CD4-positive, alpha-beta T cell treated with Interleukin-21 for 1 hour (primary cell): ENCODE measurements at regions not wholly inside any gene's neighbourhood (a gene's known extent, or its start where the extent isn't known, plus 50 kb on each side); places are given as distances from the start of the nearest gene placed in this dataset.
"Not testable (repeated sequence)": the region's sequence is repeated elsewhere in the genome, so short reads cannot be mapped to it uniquely, and the experiment has no call there.

ENCODE experiments used
- DNase-seq: peaks from one replicate; pipeline ENCODE4 v3.0.0-alpha.2; 2020

DNA sequence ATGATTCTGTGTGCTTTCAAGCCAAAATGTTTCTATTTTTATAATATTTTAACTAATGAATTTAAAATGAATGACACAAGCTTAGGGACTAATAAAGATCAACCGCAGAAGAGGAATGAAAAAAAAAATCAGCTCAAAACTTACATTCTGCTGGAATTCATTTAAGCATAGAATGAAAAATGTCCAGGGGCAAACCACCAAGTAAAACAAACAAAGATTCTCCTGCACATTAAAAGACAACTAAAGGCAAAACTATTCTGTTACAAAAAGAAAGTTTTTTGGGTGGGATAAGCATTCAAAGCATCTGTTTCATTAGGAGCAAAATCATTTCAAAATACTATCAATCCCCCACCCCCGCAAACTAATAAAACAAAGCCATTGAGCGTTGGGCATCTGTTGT is 99.3 kb upstream of the SOX11 start:
- no peak for DNase-seq

DNA sequence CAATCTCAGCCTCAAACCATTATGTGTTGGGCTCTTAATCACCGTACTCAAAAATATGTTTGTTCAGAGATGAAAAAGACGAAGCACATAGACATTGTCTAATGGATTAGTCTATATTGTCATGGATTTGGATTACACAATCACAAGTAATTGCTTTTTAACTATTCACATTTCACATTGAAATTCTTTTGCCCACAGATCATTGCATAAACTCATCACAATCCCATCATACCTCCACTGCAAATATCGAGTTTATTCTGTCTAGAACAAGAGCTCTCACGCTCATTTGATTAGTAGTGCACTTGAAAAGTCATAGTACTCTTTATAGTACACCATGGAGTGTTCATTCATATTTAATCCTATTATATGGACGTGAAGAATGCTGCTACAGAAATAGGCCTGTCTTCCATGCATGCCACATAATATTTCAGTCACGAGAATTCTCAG is 97.9 kb upstream of the SOX11 start:
- DNase-seq, result no peak

DNA sequence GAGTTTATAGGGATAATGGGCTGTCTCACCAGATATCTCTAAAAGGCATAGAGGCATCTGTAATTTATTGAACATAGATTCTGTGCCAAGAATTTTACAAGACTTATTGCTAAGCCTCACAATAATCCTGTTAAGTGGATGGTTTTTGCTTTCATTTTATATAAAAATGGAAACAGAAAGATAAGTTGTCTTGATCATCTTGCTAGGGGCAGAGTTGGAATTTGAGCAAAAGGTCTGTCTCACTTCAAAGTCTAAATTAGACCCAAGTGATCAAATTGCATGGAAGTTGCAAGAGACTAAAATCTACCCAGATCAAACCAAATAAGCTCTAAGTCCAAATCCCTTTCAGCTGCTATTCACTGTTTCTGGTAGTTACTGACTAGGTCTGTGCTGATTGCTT is 95.3 kb upstream of the SOX11 start:
- DNase-seq, result no peak

DNA sequence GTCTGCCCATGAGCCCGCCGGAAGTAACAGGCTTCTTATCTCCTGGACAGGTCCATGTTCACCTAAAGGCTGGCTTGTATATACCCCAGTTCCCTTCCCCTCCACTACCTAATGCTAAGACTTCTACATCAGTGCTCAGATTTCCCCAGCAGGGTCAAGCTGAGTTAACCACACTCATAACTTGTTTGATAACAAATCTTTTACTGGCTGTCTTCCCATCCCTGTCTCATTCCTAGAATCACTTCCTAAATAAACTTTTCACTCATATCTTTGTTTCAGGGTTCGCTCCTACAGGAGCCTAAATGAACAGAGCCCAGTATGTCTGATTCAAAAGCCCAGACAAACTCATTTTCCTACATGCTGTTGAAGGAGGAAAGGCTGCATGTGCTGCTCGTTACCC is 94.0 kb upstream of the SOX11 start:
- DNase-seq, result no peak

DNA sequence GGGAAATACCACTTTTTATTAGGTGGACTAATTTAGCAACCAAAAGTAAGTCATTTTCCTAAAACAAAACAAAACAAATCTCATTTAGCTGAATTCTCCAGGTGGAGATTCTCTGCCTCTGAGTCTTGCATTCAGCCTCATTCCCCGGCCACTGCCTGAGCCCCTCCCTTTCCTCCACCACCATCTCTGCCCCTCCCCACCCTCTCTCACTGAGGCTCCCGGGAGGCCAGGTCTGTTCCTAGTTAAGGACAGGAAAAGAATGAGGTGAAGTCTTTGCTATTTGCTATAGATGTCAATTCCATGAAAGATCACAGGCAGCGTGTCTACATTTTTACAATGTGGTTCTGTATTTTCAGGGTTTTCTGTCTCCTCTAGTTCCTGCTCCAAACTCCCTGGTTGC is 83.0 kb upstream of the SOX11 start:
- DNase-seq, result no peak

DNA sequence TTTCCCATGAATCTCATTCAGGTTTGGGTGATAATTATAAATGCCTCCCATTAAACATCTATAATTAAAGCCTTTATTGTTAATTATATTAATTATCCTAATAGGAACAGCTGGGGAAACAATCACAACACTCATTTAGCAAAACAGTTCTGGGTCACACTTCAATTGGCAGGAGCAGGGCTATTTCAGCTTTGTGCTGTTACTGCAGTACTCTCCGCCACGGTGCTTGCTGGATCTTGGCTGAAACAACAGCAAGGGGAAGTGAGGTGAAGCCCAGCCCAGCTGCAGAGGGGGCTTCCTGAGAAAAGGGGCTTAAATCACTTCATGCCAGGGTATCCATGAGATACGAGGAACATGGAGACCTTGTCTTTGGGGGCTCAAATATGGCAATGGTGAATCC is 79.5 kb upstream of the SOX11 start:
- DNase-seq, result no peak

DNA sequence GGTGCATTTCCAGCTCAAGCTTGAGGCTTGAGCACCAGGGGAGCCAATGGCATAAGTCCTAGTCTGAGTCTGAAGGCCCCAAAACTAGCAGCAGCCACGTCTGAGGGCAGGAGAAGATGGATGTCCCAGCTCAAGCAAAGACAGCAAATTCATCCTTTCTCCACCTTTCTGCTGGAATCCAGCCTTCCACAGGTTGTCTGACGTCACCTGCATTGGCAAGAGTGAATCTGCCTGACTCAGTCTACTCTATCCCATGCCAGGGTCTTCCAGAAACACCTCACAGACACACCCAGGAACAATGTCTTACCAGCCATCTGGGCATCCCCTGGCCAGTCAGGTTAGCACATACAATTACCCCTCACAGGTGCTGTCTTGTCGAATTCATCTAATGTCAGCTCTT is 76.2 kb upstream of the SOX11 start:
- no peak for DNase-seq

DNA sequence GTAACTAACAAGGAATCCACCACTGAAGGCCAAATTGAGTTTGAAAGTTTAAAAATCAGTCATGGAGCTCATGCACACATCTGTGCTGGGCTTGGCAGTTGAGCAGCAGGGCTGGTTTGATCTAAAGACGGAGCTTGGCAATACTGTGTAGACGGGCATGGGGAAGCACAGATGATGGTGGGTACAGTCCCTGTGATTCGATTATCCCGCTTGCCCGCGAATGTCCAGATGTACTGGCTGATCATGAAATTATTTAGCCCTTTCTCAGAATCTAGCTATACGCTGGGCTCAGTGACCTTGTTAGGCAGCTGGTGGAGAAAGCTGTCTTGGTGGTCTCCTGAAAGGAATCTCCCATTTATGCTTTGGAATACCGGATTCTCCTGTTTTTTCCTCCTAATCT is 74.8 kb upstream of the SOX11 start:
- DNase-seq, result no peak

DNA sequence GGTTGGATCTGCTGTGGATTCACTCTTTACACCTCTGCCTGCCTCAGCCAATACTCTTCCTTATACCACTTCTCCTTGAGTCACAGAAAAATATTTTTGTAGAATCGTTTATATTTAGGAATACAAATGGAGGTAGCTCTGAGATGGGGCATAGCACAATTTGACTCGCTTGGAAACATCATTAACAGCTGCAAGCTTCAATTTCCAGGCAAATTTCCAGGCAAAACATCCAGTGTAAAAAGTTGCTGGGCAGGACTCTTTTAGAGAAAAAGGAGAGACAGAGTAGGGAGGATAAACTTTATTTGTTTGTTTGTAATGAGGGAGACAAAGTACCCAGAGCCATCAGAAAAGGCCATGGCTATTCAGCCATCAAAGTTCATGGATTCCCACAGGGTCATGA is 74.4 kb upstream of the SOX11 start:
- no peak for DNase-seq

DNA sequence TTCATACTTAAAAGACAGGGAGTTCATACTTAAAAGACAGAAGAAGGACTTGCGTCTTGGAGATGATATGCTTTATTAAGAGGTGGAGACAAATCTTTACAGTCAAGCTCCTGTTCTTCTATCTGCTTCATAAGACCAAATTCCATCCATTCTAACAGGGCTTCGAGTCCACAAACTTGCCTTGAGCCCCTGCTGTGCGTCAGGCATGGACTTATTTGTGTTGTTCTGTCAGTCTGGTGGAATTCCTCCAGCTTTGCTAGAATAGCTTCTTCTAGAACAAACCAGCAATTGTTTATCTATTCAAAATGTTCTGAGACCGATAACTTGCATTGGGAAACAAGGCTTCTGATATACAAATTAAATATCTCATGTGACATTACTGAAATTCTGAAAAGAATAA is 73.9 kb upstream of the SOX11 start:
- DNase-seq, result no peak

DNA sequence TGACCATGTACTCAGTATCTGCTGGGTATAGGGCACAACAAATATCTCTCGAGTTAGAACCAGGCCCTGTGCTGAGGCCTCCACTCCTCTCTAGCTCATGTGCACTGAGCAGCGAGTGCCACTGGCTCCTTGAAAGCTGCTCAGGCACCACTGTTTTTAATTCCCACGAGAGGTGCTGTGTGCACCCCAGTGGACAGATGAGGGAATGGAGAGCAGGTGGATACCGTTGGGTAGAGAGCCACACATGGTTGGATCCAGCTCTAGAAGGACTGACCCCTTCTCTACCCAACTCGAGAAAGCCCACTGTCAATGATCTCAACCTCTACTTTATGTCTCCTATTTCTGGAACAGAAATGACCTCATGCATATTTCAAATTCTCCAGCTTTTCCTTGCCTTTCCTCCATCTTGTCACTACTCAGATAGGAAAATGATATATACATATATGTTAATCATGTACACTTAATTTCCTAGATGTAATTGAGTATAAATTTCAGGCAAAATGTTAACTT is 66.6 kb upstream of the SOX11 start:
- DNase-seq, result not testable (repeated sequence)

DNA sequence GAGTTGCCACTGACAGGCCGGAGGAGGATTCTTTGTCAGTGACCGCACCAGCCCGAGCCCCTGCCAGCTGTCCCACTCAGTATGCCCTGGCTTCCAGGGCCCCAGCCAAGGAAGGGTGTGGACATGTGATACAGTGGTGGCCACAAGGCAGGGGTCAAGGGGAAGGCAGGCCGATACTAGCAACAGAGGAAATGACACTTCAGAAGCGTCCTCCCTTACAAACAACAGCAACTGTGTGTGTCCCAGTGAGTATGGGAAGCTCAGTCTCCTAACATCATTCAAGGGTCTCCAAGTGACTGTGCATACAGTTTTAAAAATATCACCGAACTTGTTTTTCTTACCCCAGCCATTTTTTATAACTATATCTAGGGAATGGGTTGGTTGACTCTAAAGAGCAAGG is 63.7 kb upstream of the SOX11 start:
- not testable (repeated sequence) for DNase-seq

DNA sequence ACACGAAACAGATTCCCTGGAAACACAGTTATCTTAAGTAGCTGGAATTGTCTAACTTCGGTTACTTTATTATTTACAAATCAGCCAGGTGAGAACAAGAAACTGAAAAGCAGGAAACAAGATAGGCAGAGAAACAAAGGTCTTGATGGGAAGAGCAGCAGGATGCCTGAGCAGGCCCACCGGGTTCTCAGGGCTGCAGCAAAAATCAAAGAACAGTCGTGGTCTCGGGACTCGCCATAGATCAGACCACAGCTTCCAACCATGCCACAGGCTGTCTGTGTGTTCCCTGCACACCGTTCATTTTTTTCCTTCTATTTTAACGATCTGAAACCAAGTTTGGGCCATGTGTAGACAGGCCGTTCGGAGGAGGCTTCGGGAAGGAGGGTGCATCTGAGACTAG is 62.7 kb upstream of the SOX11 start:
- not testable (repeated sequence) for DNase-seq

DNA sequence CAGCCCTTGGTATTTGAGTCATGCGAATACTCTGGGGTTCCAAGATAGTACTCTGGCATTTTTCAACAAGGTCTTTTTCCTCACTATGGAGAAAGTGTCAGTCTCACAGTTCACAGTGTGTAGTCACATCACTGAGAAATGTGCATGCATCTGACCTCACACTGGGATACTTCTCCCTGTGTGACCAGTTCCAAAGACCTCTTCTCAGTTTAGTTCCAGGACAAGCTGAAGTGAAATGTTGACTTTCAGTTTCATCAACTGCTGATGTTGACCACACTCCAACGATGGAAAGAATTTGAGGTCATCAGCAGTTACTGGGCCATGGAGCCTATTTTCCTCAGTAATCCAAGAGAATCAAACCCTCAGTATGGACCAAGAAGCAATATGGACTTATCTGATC is 55.1 kb upstream of the SOX11 start:
- DNase-seq, result not testable (repeated sequence)
